PC-9 (cell line): ENCODE measurements at regions not wholly inside any gene's neighbourhood (a gene's known extent, or its start where the extent isn't known, plus 50 kb on each side); places are given as distances from the start of the nearest gene placed in this dataset.

Experiments used
- EZH2 ChIP-seq: fragments of 200-600 bp; sonication (generic); IDR thresholded peaks from 2 replicates; pipeline ENCODE4 v1.8.0; 2017; ENCODE audit warnings: antibody characterized with exemption, low read depth
- TF ChIP-seq, protein P1 (sequence below): fragments of 200-600 bp; sonication (generic); conservative IDR thresholded peaks from 2 replicates; pipeline ENCODE4 v1.6.1; 2017; ENCODE audit warnings: mixed run types, antibody characterized with exemption, mild to moderate bottlenecking, moderate library complexity

GRCh38 chr7:88686468-88687229 is 72.9 kb upstream of the ZNF804B start:
- TF ChIP-seq, protein P1, sequence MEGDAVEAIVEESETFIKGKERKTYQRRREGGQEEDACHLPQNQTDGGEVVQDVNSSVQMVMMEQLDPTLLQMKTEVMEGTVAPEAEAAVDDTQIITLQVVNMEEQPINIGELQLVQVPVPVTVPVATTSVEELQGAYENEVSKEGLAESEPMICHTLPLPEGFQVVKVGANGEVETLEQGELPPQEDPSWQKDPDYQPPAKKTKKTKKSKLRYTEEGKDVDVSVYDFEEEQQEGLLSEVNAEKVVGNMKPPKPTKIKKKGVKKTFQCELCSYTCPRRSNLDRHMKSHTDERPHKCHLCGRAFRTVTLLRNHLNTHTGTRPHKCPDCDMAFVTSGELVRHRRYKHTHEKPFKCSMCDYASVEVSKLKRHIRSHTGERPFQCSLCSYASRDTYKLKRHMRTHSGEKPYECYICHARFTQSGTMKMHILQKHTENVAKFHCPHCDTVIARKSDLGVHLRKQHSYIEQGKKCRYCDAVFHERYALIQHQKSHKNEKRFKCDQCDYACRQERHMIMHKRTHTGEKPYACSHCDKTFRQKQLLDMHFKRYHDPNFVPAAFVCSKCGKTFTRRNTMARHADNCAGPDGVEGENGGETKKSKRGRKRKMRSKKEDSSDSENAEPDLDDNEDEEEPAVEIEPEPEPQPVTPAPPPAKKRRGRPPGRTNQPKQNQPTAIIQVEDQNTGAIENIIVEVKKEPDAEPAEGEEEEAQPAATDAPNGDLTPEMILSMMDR: no peak
- no peak for TF ChIP-seq EZH2
